Breast epithelium (tissue), 4 donors: ENCODE measurements at regions not wholly inside any gene's neighbourhood (a gene's known extent, or its start where the extent isn't known, plus 50 kb on each side); places are given as distances from the start of the nearest gene placed in this dataset.

Experiments
- DNase-seq, 2 donors: peaks; one replicate each; pipeline ENCODE4 v3.0.0-alpha.2; 2019; ENCODE audit warnings: low spot score in 2 of 2
- H3K27ac ChIP-seq, 2 donors: fragments of 200-600 bp; sonication (generic) in 1 of 2; one replicate each; pipeline ENCODE4 v1.5.1; 2016 to 2019; ENCODE audit warnings: mild to moderate bottlenecking in 1 of 2
- H3K27me3 ChIP-seq, 2 donors: fragments of 200-600 bp; sonication (generic) in 1 of 2; one replicate each; pipeline versions ENCODE4 v1.5.1 to v1.6.0; 2017 to 2019; ENCODE audit warnings: control low read depth in 1 of 2, mild to moderate bottlenecking in 1 of 2
- H3K36me3 ChIP-seq: fragments of 200-600 bp; one replicate; pipeline ENCODE4 v1.5.1; 2019
- H3K4me1 ChIP-seq, 2 donors: fragments of 200-600 bp; sonication (generic); one replicate each; pipeline ENCODE4 v1.5.1; 2016 to 2019; ENCODE audit warnings: control low read depth in 1 of 2
- H3K4me3 ChIP-seq, 3 donors: fragments of 200-600 bp; sonication (generic); 1 replicate in 2 of 3; 2 replicates in 1 of 3; pipeline ENCODE4 v1.5.1; 2016 to 2019; ENCODE audit warnings: mild to moderate bottlenecking in 3 of 3, moderate library complexity in 2 of 3
- H3K9me3 ChIP-seq, 2 donors: fragments of 200-600 bp; sonication (generic) in 1 of 2; one replicate each; pipeline ENCODE4 v1.5.1; 2016 to 2019; ENCODE audit warnings: control low read depth in 1 of 2
- POLR2A ChIP-seq: fragments of 450-650 bp; IDR thresholded peaks from one replicate; pipeline ENCODE4 v1.6.1; 2016; ENCODE audit warnings: antibody characterized with exemption, mild to moderate bottlenecking, moderate library complexity
- POLR2AphosphoS5 ChIP-seq, 3 donors: sonication (generic); formaldehyde crosslinking; IDR thresholded peaks; one replicate each; pipeline ENCODE4 v1.6.1; 2017; ENCODE audit warnings: antibody characterized with exemption in 3 of 3
- intact Hi-C: fragments of 100-400 bp; cut with DNase I; formaldehyde crosslinking; loops from one replicate; pipeline ENCODE4 v1.15.1; 2023; ENCODE audit warnings: low total_unique reads
- TF ChIP-seq, protein P1 (sequence below), 3 donors: fragments of 450-650 bp; IDR thresholded peaks; one replicate each; pipeline ENCODE4 v1.5.1; 2016 to 2017; ENCODE audit warnings: antibody characterized with exemption in 3 of 3, mild to moderate bottlenecking in 3 of 3, moderate library complexity in 3 of 3

GRCh38 chr10:128505346-128505745 is 379.1 kb upstream of the MKI67 start:
- Histone ChIP-seq H3K27me3 (no peaks in the 10 kb centered on the region), H3K4me1 (no peaks in the 10 kb centered on the region), H3K36me3 (no peaks in the 10 kb centered on the region), H3K4me3 (no peak overlapping the region), H3K9me3 (no peaks in the 10 kb centered on the region), H3K27ac (no peak overlapping the region)
- TF ChIP-seq, protein P1, sequence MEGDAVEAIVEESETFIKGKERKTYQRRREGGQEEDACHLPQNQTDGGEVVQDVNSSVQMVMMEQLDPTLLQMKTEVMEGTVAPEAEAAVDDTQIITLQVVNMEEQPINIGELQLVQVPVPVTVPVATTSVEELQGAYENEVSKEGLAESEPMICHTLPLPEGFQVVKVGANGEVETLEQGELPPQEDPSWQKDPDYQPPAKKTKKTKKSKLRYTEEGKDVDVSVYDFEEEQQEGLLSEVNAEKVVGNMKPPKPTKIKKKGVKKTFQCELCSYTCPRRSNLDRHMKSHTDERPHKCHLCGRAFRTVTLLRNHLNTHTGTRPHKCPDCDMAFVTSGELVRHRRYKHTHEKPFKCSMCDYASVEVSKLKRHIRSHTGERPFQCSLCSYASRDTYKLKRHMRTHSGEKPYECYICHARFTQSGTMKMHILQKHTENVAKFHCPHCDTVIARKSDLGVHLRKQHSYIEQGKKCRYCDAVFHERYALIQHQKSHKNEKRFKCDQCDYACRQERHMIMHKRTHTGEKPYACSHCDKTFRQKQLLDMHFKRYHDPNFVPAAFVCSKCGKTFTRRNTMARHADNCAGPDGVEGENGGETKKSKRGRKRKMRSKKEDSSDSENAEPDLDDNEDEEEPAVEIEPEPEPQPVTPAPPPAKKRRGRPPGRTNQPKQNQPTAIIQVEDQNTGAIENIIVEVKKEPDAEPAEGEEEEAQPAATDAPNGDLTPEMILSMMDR (IDR thresholded peaks at IDR 0.05), result no peak
- TF ChIP-seq POLR2A, result no peak
- no peak for TF ChIP-seq POLR2AphosphoS5 (IDR thresholded peaks at IDR 0.05)
- intact Hi-C loops, result no loop called here
- DNase-seq, result no peak

GRCh38 chr10:128506423-128506822 is 380.2 kb upstream of the MKI67 start:
- H3K27ac ChIP-seq, result no peak overlapping the region
- no peaks in the 10 kb centered on the region for H3K4me1 ChIP-seq
- no peaks in the 10 kb centered on the region for H3K27me3 ChIP-seq
- no peaks in the 10 kb centered on the region for H3K36me3 ChIP-seq
- intact Hi-C loops, result no loop called here
- DNase-seq, result no peak
- H3K4me3 ChIP-seq, result no peak overlapping the region
- H3K9me3 ChIP-seq, result no peaks in the 10 kb centered on the region
- TF ChIP-seq POLR2A, result no peak
- TF ChIP-seq POLR2AphosphoS5 (IDR thresholded peaks at IDR 0.05), result no peak
- TF ChIP-seq, protein P1 (IDR thresholded peaks at IDR 0.05), result no peak

DNA sequence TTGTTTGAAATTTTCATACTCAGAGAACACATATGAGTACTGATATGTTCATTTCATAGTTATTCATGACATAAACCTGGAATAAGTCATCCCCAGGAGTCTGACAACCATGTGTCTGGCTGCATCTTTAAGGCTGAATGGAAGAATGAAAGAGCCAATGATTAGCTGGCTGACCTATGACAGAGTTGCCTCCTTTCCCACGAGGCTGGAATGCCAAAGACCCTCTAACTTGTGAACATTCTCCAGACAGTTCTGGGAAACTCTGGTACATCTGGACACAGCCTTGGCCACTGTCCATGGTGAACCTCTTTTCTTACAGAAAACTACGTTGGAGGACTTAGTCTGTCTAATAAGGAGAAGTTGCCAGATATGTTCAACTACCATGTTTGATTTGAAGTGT is 380.8 kb upstream of the MKI67 start:
- Histone ChIP-seq H3K9me3 (no peaks in the 10 kb centered on the region), H3K4me3 (no peak overlapping the region), H3K36me3 (no peaks in the 10 kb centered on the region), H3K4me1 (no peaks in the 10 kb centered on the region), H3K27me3 (no peaks in the 10 kb centered on the region), H3K27ac (no peak overlapping the region)
- DNase-seq, result no peak
- TF ChIP-seq POLR2A, result no peak
- TF ChIP-seq, protein P1 (IDR thresholded peaks at IDR 0.05), result no peak
- TF ChIP-seq POLR2AphosphoS5 (IDR thresholded peaks at IDR 0.05), result no peak
- intact Hi-C loops, result no loop called here

GRCh38 chr10:128511284-128511683 is 385.1 kb upstream of the MKI67 start:
- Histone ChIP-seq H3K4me3 (no peak overlapping the region), H3K27ac (no peak overlapping the region), H3K4me1 (no peaks in the 10 kb centered on the region), H3K27me3 (no peaks in the 10 kb centered on the region), H3K9me3 (no peaks in the 10 kb centered on the region), H3K36me3 (no peaks in the 10 kb centered on the region)
- TF ChIP-seq, protein P1 (IDR thresholded peaks at IDR 0.05), result no peak
- no peak for TF ChIP-seq POLR2AphosphoS5 (IDR thresholded peaks at IDR 0.05)
- no peak for TF ChIP-seq POLR2A
- intact Hi-C loops, result no loop called here
- no peak for DNase-seq

- no peak overlapping the region for H3K27ac ChIP-seq
- no peak for DNase-seq
- no peaks in the 10 kb centered on the region for H3K9me3 ChIP-seq
- TF ChIP-seq POLR2A (no peak), POLR2AphosphoS5 (IDR thresholded peaks at IDR 0.05) (no peak)
- TF ChIP-seq, protein P1 (IDR thresholded peaks at IDR 0.05), result no peak
- intact Hi-C loops, result no loop called here
- H3K36me3 ChIP-seq, result no peaks in the 10 kb centered on the region
- no peaks in the 10 kb centered on the region for H3K27me3 ChIP-seq
- H3K4me1 ChIP-seq, result no peaks in the 10 kb centered on the region
- no peak overlapping the region for H3K4me3 ChIP-seq
Observed at GRCh38 chr10:128512767-128513166, 386.5 kb upstream of the MKI67 start.
